COR-L47 (cell line): ENCODE measurements at regions not wholly inside any gene's neighbourhood (a gene's known extent, or its start where the extent isn't known, plus 50 kb on each side); places are given as distances from the start of the nearest gene placed in this dataset.

ENCODE experiments used
- DNase-seq: peaks from one replicate; lab custom pipeline; 2025; lab: John Stamatoyannopoulos, UW

DNA sequence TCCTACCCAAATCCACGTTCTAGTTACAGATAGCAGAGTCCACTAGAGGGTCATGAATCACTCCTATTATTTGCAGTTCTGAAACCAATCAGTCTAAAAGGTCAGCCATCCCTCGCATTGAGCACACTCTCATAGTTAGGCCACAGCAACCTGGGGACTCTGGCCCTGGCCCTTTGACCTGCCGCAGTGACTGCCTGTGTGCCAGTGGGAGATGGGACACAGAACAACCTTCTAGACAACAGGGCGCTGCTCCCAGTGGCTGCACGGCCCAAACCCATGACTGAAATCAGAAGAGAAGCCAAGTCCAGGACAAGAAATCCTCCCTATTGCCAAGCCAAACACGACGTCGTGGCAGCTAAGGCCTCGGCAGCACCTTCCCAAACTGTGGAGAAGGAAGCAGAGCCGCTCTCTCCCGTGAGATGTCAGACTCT lies 158.5 kb downstream of the HERPUD2 start:
- DNase-seq = no peak

GRCh38 chr7:35533902-35534301 lies 161.0 kb downstream of the HERPUD2 start:
- DNase-seq = no peak

GRCh38 chr7:35530124-35531109 lies 164.5 kb downstream of the HERPUD2 start:
- no peak for DNase-seq

DNA sequence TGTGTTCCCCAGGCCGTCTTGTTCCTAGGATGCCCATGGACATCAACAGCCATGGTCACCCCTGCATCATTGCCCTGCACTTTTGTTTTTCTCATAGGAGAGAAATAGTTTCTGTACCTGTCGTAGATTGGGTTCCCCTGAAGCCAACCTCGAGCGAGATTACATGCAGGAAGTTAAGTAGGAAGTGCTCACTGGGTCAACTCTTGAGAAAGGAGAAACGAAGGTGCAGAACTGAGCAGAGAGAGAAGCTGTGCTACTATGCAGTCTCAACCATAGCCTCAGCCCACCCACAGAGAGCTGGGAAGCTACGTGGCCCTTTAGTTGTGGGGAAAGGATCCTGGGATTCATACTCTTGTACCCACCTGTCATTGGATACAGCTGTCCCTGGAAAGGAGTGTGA lies 165.2 kb downstream of the HERPUD2 start:
- DNase-seq = no peak

GRCh38 chr7:35528381-35528977 lies 166.5 kb downstream of the HERPUD2 start:
- no peak for DNase-seq

GRCh38 chr7:35526645-35527044 lies 168.3 kb downstream of the HERPUD2 start:
- no peak for DNase-seq

GRCh38 chr7:35524112-35524804 lies 170.7 kb downstream of the HERPUD2 start:
- no peak for DNase-seq

DNA sequence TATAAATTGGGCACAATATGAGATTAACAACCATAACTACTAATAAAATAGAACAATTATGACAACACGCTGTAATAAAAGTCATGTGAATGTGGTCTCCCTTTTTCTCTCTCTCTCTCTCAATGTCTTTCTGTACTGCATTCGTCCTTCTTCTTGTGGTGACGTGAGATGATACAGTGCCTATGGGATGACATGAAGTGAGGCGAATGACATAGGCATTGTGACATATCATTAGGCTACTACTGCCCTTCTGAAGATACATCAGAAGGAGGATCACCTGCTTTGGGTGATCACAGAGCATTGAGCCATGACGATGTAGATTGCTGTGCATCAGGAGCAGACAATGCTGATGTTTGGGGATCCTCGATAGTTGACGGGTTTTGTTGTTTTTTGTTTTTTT lies 171.6 kb downstream of the HERPUD2 start:
- DNase-seq = no peak

DNA sequence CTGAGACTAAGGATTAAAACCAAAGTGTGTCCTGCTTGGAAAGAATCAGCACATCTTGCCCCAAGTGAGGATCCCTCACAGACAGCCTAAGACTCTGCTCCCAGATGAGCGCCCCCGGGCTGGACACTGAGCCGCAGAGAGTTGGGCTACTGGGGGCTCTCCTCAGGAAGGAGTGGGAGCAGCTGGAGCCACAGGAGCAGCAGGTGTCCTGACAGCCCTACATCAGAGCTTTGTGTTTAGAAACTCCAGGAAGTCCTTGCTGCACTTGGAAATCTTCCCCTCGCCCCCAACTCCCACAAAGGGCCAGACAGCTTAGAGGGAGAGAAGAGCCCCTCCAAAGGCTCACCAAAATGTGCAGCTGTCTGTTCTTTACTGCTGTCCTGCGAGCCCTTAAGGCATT lies 172.2 kb downstream of the HERPUD2 start:
- no peak for DNase-seq

GRCh38 chr7:35521941-35522340 lies 173.0 kb downstream of the HERPUD2 start:
- DNase-seq = no peak

DNA sequence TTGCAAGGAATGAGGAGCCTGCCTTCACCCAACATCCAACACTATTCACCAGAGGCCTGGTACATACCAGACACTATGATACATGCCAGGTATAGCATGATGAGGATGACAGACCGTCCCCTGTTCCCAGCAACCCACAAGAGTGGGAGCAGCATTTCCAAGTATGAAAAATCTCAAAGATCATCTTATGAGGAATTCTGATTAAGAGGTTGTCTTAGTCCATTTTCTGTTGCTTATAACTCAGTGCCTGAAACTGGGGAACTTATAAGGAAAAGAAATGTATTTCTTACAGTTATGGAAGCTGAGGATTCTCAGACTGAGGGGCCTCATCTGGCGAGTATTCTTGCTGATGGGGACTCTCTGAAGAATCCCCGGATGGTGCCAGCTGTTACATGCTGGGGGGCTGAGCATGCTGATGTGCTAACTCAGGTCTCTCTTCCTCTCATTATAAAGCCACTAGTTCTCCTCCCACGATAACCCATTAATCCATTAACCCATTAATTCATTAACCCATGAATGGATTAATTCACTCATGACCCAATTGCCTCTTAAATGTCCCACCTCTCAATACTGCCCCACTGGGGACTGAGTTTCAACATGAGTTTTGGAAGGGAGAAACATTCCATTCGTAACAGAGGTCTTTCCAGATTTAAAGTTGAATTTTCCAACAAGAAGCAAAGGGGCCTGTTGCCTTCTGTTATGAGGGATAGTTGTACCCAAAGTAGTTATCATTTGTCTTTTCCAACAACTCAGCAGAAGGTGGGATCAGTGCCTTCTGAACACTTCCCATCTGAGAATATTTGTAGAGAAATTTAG lies 173.9 kb downstream of the HERPUD2 start:
- no peak for DNase-seq

GRCh38 chr7:35519971-35520809 lies 174.7 kb downstream of the HERPUD2 start:
- peak; percentile 65 for DNase-seq

- DNase-seq = no peak
Measured at GRCh38 chr7:35518767-35519166, 176.2 kb downstream of the HERPUD2 start.

DNA sequence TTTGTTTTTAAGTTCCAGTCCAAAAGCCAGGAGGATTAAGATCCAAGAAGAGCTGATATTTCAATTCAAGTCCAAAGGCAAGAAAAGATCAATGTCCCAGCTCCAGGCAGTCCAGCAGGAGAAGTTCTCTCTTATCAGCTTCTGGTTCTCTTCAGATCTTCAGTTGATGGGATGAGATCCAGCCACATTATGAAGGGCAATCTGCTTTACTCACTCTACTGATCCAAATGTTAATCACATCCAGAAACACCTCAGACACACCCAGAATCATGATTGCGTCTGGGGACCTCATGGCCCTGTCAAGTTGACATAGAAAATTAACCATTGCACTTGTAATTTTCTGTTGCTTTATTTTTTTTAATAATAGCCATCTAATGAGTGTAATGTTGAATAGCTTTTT lies 178.4 kb downstream of the HERPUD2 start:
- DNase-seq = no peak

DNA sequence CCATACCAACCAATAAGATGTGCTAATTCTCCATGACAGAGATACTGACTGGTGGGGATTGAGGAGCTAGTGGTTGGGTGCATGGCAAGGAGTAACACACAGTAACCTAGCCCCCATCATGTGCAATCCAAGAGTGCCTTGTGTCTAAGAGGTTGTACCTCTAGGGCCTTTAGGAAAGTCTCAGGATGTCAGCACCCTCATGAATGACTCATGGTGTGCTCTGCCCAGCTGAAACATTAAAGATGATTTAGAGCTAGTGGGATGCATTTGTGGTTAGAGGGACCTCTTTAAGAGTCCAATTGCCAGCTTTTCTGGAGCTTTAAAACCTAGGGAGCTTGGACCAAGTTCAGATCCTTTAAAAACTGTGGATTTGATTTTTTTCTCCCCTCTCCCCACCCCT lies 181.1 kb downstream of the HERPUD2 start:
- DNase-seq = no peak

DNA sequence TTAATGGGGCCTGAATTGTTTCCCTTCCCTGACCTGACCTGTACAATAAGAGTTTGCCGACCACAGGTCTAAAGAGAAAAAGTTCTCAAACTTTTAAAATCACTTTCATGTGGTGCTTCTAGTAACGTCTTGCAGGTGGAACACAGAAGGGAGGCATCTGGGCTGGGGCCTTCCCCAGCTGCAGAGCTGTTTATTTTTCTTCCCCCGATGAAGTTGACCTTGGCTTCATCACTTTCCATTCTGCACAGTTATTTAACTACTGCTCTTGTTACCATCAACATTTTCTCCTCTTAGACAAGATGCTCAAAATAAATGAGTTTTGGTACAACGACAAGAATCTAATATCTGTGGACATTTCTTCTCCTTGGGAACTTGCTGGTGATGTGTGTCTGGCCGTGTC lies 181.7 kb downstream of the HERPUD2 start:
- DNase-seq = no peak

DNA sequence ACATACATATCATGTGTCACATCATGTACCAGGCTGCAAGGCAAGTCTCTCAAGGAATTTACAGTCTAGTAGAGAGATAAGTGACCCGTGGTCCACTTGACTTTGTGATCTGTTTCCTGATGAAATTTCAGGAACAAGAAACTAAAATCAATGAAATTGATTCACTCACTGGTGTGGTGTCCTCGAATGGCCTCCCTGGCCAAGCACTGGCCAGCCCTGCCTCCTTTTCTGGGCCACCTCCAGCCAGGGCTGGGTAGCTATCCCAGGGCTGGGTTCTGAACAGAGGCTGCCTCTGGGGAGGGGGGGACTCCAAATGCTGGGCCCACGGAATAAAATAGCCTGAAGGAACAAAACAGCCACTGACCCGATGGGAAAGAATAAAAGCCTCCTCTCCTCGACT lies 182.2 kb downstream of the HERPUD2 start:
- DNase-seq = no peak

GRCh38 chr7:35508623-35509400 lies 186.1 kb downstream of the HERPUD2 start:
- no peak for DNase-seq

DNA sequence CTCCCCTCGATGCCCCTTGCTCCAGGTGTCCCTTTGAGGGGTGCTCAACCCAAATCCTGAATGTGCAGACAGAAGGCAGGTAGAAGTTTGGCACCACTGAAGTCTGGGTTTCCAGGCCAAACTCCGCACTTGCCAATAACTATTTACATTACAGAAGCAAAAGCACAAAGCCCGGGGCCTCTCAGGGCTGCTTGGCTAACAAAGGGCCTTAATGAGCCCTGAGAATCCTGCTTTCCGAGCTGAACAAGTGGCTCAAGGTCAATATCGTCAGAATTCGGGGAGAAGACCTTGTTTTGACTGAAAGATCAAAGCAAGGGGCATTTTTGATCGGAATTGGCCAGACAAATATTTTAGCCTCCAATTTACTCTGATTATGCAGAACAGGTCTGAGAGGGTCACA lies 189.9 kb downstream of the HERPUD2 start:
- DNase-seq = no peak

DNA sequence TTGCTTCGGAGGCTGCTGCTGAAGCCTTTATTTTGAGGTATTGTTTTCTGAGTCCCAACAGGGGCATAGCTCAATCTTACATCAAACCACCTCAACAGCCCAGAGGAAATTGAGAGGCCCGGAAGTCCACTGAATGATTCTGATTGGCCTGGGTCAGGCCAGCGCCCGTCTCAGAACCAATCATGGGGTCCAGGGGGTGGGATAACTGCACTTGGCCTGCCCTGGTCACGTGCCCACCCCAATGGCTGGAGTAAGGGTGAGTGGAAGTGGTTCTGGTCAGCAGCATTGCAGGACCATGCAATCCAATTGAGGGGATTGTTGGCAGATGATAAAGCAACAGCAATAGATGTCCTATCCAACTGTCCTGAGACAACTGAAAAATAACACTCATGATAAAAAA lies 190.6 kb downstream of the HERPUD2 start:
- no peak for DNase-seq
